ENCODE measurements at regions not wholly inside any gene's neighbourhood (a gene's known extent, or its start where the extent isn't known, plus 50 kb on each side); places are given as distances from the start of the nearest gene placed in this dataset.

DNA sequence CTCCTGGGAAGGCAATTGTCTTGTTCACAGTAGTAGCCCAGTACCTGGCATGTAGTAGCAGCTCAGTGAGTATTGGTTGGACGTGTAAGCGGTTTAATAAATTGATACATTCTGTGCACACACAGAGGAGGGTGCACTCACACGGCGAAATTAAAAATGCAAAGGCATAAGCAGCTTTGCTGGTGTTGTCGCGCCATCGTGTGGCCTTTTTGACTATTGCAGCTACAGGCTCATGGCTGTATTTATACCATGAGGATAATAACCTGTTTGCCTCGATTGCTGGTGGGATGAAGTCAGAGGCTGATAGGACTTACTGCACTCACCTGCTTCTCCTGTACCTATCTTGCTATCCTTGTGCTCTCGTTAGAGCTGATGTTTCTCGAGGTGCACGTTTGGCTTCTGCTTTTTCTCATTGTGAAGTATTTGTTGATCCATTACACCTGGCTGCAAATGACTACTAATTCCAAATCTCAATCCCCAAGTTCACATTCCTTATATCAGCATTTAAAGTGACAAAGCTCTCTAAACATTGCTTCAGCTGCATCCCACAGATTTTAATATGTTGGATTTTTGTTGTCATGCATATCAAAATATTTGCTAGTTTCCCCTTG, 61.5 kb downstream of the TBXT start:
- Histone ChIP-seq H3K27ac (no peak overlapping the region), H3K9ac (no peak overlapping the region), H3K27me3 (ENCODE audit: control insufficient read depth, insufficient read depth, low read length) (no peaks in the 10 kb centered on the region), H3K4me3 (ENCODE audit: low read depth, low read length) (no peak overlapping the region), H3K9me3 (ENCODE audit: control insufficient read depth, low read length) (no peaks in the 10 kb centered on the region), H3K79me2 (no peaks in the 10 kb centered on the region), H3K4me2 (ENCODE audit: low read length) (no peak overlapping the region), H3K36me3 (ENCODE audit: control insufficient read depth, insufficient read depth, low read length) (no peaks in the 10 kb centered on the region), H3K4me1 (no peaks in the 10 kb centered on the region), H2AFZ (no peak overlapping the region)
- TF ChIP-seq, protein P1, sequence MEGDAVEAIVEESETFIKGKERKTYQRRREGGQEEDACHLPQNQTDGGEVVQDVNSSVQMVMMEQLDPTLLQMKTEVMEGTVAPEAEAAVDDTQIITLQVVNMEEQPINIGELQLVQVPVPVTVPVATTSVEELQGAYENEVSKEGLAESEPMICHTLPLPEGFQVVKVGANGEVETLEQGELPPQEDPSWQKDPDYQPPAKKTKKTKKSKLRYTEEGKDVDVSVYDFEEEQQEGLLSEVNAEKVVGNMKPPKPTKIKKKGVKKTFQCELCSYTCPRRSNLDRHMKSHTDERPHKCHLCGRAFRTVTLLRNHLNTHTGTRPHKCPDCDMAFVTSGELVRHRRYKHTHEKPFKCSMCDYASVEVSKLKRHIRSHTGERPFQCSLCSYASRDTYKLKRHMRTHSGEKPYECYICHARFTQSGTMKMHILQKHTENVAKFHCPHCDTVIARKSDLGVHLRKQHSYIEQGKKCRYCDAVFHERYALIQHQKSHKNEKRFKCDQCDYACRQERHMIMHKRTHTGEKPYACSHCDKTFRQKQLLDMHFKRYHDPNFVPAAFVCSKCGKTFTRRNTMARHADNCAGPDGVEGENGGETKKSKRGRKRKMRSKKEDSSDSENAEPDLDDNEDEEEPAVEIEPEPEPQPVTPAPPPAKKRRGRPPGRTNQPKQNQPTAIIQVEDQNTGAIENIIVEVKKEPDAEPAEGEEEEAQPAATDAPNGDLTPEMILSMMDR (IDR thresholded peaks at IDR 0.05) = peak; percentile 42

DNA sequence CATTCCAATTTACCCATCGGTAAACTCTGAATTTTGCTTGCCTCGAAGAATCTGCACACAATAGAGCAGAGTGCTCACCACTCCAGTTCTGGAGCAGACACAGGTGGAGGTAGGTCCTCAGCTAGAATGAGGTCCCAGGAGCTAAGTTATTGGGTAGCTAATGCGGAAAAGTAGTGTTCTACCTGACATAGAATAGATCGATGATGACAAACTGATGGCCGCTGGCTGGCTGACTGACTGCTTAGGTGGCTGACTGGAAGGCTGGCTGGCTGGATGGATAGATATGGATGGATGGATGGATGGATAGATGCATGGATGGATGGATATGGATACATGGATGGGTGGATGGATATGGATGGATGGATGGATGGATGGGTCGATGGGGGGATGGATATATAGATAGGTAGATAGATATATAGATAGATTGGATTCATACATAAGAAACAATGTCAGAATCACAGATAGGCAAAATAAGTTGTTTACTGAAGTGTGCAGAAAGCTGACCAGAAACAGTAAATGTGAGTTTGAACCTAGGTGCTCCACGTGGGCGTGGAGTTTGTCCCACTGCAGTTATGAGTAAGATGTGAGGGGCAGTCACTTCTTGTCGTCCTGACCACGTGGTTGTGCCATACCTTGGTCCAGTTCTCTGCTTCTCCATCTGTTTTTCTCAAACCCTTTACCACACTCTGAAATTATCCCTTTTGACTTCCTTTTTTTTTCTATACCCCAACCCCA, 62.1 kb downstream of the TBXT start:
- TF ChIP-seq, protein P1 (IDR thresholded peaks at IDR 0.05) = no peak
- no peaks in the 10 kb centered on the region for H3K4me1 ChIP-seq
- H3K27me3 ChIP-seq (ENCODE audit: control insufficient read depth, insufficient read depth, low read length) = no peaks in the 10 kb centered on the region
- no peak overlapping the region for H3K9ac ChIP-seq
- no peak overlapping the region for H2AFZ ChIP-seq
- H3K36me3 ChIP-seq (ENCODE audit: control insufficient read depth, insufficient read depth, low read length) = no peaks in the 10 kb centered on the region
- no peaks in the 10 kb centered on the region for H3K79me2 ChIP-seq
- no peaks in the 10 kb centered on the region for H3K9me3 ChIP-seq (ENCODE audit: control insufficient read depth, low read length)
- no peak overlapping the region for H3K4me3 ChIP-seq (ENCODE audit: low read depth, low read length)
- no peak overlapping the region for H3K27ac ChIP-seq
- H3K4me2 ChIP-seq (ENCODE audit: low read length) = no peak overlapping the region

DNA sequence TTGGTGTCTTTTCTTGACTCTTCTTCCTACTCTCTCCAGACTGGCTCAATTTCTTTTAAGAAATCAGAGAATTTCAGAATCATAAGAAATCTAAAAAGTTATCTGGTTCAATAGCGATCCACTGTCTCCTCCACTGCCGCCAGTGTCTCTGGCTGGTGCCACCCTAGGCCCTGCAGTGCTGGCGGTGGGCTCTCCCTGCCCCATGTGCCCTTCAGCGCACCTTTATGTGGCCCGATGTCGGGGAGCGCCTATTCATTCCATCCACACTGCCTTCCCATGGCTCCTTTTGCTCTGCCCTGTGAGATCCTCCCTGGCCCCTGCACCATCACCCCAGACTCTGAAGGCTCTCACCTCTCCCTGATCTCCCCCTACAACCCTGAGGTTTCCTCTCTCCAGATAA, 62.8 kb downstream of the TBXT start:
- no peaks in the 10 kb centered on the region for H3K9me3 ChIP-seq (ENCODE audit: control insufficient read depth, low read length)
- H3K27me3 ChIP-seq (ENCODE audit: control insufficient read depth, insufficient read depth, low read length) = no peaks in the 10 kb centered on the region
- H2AFZ ChIP-seq = no peak overlapping the region
- H3K27ac ChIP-seq = no peak overlapping the region
- H3K4me1 ChIP-seq = no peaks in the 10 kb centered on the region
- H3K4me3 ChIP-seq (ENCODE audit: low read depth, low read length) = no peak overlapping the region
- TF ChIP-seq, protein P1 (IDR thresholded peaks at IDR 0.05) = no peak
- no peak overlapping the region for H3K4me2 ChIP-seq (ENCODE audit: low read length)
- no peak overlapping the region for H3K9ac ChIP-seq
- no peaks in the 10 kb centered on the region for H3K36me3 ChIP-seq (ENCODE audit: control insufficient read depth, insufficient read depth, low read length)
- no peaks in the 10 kb centered on the region for H3K79me2 ChIP-seq

DNA sequence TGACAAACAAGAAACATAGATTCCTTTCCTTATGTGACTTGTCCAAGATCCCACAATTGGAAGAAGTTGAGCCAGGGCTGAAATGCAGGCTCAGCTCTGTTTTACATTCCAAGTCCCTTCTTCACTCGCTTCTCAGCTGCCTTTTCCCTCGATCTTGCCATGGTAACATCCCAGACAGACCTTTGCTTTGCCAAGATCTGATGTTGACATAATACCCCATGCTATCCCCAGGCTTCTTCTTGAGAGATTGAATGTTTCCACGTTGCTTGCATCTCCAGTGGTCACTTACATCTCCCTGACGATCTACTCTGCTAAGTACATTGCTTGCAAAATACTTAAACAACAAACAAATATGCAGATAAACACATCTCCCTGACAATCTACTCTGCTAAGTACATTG, 63.5 kb downstream of the TBXT start:
- no peaks in the 10 kb centered on the region for H3K4me1 ChIP-seq
- no peaks in the 10 kb centered on the region for H3K27me3 ChIP-seq (ENCODE audit: control insufficient read depth, insufficient read depth, low read length)
- H3K4me3 ChIP-seq (ENCODE audit: low read depth, low read length) = no peak overlapping the region
- TF ChIP-seq, protein P1 (IDR thresholded peaks at IDR 0.05) = no peak
- H3K79me2 ChIP-seq = no peaks in the 10 kb centered on the region
- H3K9ac ChIP-seq = no peak overlapping the region
- no peaks in the 10 kb centered on the region for H3K36me3 ChIP-seq (ENCODE audit: control insufficient read depth, insufficient read depth, low read length)
- H3K27ac ChIP-seq = no peak overlapping the region
- no peak overlapping the region for H3K4me2 ChIP-seq (ENCODE audit: low read length)
- H2AFZ ChIP-seq = no peak overlapping the region
- no peaks in the 10 kb centered on the region for H3K9me3 ChIP-seq (ENCODE audit: control insufficient read depth, low read length)
